ENCODE measurements at regions not wholly inside any gene's neighbourhood (a gene's known extent, or its start where the extent isn't known, plus 50 kb on each side); places are given as distances from the start of the nearest gene placed in this dataset.

GRCh38 chr22:48047722-48048500 is 1285.5 kb downstream of the TBC1D22A start:
- in situ Hi-C loops (cut with HindIII; ENCODE audit: low pct_unique_long_range_greater_than_20kb, low sequenced_read_pairs), result no loop called here
- TF ChIP-seq JUND (IDR thresholded peaks at IDR 0.05; ENCODE audit: low read depth), result no peak
- no peak for DNase-seq (ENCODE audit: low read depth in 1 of 2, low spot score in 1 of 2)

- in situ Hi-C loops (cut with HindIII; ENCODE audit: low pct_unique_long_range_greater_than_20kb, low sequenced_read_pairs), result no loop called here
- no peak for DNase-seq (ENCODE audit: low read depth in 1 of 2, low spot score in 1 of 2)
- no peak for TF ChIP-seq JUND (IDR thresholded peaks at IDR 0.05; ENCODE audit: low read depth)
Observed at GRCh38 chr22:48045369-48045768, 1282.9 kb downstream of the TBC1D22A start.

GRCh38 chr22:48044487-48045060 is 1282.1 kb downstream of the TBC1D22A start:
- DNase-seq (ENCODE audit: low read depth in 1 of 2, low spot score in 1 of 2), result no peak
- in situ Hi-C loops (cut with HindIII; ENCODE audit: low pct_unique_long_range_greater_than_20kb, low sequenced_read_pairs), result no loop called here
- TF ChIP-seq JUND (IDR thresholded peaks at IDR 0.05; ENCODE audit: low read depth), result no peak

GRCh38 chr22:48043581-48043980 is 1281.1 kb downstream of the TBC1D22A start:
- no peak for DNase-seq (ENCODE audit: low read depth in 1 of 2, low spot score in 1 of 2)
- TF ChIP-seq JUND (IDR thresholded peaks at IDR 0.05; ENCODE audit: low read depth), result no peak
- in situ Hi-C loops (cut with HindIII; ENCODE audit: low pct_unique_long_range_greater_than_20kb, low sequenced_read_pairs), result no loop called here

- no peak for TF ChIP-seq JUND (IDR thresholded peaks at IDR 0.05; ENCODE audit: low read depth)
- in situ Hi-C loops (cut with HindIII; ENCODE audit: low pct_unique_long_range_greater_than_20kb, low sequenced_read_pairs), result no loop called here
- no peak for DNase-seq (ENCODE audit: low read depth in 1 of 2, low spot score in 1 of 2)
Observed at GRCh38 chr22:48042621-48043395, 1280.4 kb downstream of the TBC1D22A start.

GRCh38 chr22:48039326-48039725 is 1276.9 kb downstream of the TBC1D22A start:
- no peak for DNase-seq (ENCODE audit: low read depth in 1 of 2, low spot score in 1 of 2)
- no peak for TF ChIP-seq JUND (IDR thresholded peaks at IDR 0.05; ENCODE audit: low read depth)
- in situ Hi-C loops (cut with HindIII; ENCODE audit: low pct_unique_long_range_greater_than_20kb, low sequenced_read_pairs), result no loop called here

GRCh38 chr22:48037618-48038017 is 1275.2 kb downstream of the TBC1D22A start:
- no peak for DNase-seq (ENCODE audit: low read depth in 1 of 2, low spot score in 1 of 2)
- no peak for TF ChIP-seq JUND (IDR thresholded peaks at IDR 0.05; ENCODE audit: low read depth)
- in situ Hi-C loops (cut with HindIII; ENCODE audit: low pct_unique_long_range_greater_than_20kb, low sequenced_read_pairs), result no loop called here

- DNase-seq (ENCODE audit: low read depth in 1 of 2, low spot score in 1 of 2), result no peak
- in situ Hi-C loops (cut with HindIII; ENCODE audit: low pct_unique_long_range_greater_than_20kb, low sequenced_read_pairs), result no loop called here
- TF ChIP-seq JUND (IDR thresholded peaks at IDR 0.05; ENCODE audit: low read depth), result no peak
Observed at GRCh38 chr22:48035897-48036296, 1273.4 kb downstream of the TBC1D22A start.

- DNase-seq (ENCODE audit: low read depth in 1 of 2, low spot score in 1 of 2), result no peak
- no peak for TF ChIP-seq JUND (IDR thresholded peaks at IDR 0.05; ENCODE audit: low read depth)
- in situ Hi-C loops (cut with HindIII; ENCODE audit: low pct_unique_long_range_greater_than_20kb, low sequenced_read_pairs), result no loop called here
Observed at GRCh38 chr22:48031589-48031988, 1269.1 kb downstream of the TBC1D22A start.

- no peak for TF ChIP-seq JUND (IDR thresholded peaks at IDR 0.05; ENCODE audit: low read depth)
- in situ Hi-C loops (cut with HindIII; ENCODE audit: low pct_unique_long_range_greater_than_20kb, low sequenced_read_pairs), result no loop called here
- DNase-seq (ENCODE audit: low read depth in 1 of 2, low spot score in 1 of 2), result no peak
Observed at GRCh38 chr22:48025096-48025495, 1262.6 kb downstream of the TBC1D22A start.

- no peak for TF ChIP-seq JUND (IDR thresholded peaks at IDR 0.05; ENCODE audit: low read depth)
- in situ Hi-C loops (cut with HindIII; ENCODE audit: low pct_unique_long_range_greater_than_20kb, low sequenced_read_pairs), result no loop called here
- DNase-seq (ENCODE audit: low read depth in 1 of 2, low spot score in 1 of 2), result no peak
Observed at GRCh38 chr22:48021991-48022401, 1259.5 kb downstream of the TBC1D22A start.

- in situ Hi-C loops (cut with HindIII; ENCODE audit: low pct_unique_long_range_greater_than_20kb, low sequenced_read_pairs), result no loop called here
- no peak for TF ChIP-seq JUND (IDR thresholded peaks at IDR 0.05; ENCODE audit: low read depth)
- DNase-seq (ENCODE audit: low read depth in 1 of 2, low spot score in 1 of 2), result no peak
Observed at GRCh38 chr22:48018346-48018745, 1255.9 kb downstream of the TBC1D22A start.

- TF ChIP-seq JUND (IDR thresholded peaks at IDR 0.05; ENCODE audit: low read depth), result no peak
- no peak for DNase-seq (ENCODE audit: low read depth in 1 of 2, low spot score in 1 of 2)
- in situ Hi-C loops (cut with HindIII; ENCODE audit: low pct_unique_long_range_greater_than_20kb, low sequenced_read_pairs), result no loop called here
Observed at GRCh38 chr22:48015701-48016100, 1253.3 kb downstream of the TBC1D22A start.
